ENCODE measurements at regions not wholly inside any gene's neighbourhood (a gene's known extent, or its start where the extent isn't known, plus 50 kb on each side); places are given as distances from the start of the nearest gene placed in this dataset.

DNA sequence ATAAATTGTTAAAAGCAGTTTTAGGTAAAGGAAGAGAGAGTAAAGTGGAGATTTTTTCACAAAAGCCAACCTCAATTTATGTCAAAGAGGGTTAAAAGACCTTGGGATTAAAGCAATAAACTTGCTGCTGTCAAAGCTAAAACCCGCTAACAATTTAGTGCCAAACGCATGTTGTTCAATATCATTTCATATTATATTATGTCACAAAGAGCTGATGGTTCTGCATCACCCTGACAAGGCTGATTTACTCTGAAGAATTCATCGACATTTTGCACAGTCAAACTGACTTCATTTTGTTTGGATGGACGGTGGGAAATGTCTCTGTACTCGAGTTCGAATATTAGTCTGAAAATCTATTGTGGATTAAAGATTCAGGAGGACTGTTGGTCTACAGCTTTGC is 315.8 kb upstream of the TSHZ3 start:
- TF ChIP-seq, protein P1, sequence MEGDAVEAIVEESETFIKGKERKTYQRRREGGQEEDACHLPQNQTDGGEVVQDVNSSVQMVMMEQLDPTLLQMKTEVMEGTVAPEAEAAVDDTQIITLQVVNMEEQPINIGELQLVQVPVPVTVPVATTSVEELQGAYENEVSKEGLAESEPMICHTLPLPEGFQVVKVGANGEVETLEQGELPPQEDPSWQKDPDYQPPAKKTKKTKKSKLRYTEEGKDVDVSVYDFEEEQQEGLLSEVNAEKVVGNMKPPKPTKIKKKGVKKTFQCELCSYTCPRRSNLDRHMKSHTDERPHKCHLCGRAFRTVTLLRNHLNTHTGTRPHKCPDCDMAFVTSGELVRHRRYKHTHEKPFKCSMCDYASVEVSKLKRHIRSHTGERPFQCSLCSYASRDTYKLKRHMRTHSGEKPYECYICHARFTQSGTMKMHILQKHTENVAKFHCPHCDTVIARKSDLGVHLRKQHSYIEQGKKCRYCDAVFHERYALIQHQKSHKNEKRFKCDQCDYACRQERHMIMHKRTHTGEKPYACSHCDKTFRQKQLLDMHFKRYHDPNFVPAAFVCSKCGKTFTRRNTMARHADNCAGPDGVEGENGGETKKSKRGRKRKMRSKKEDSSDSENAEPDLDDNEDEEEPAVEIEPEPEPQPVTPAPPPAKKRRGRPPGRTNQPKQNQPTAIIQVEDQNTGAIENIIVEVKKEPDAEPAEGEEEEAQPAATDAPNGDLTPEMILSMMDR (IDR thresholded peaks at IDR 0.05), result no peak
- no peak for TF ChIP-seq ZFX (IDR thresholded peaks at IDR 0.05; ENCODE audit: borderline replicate concordance)
